ACHN (cell line): ENCODE measurements at regions not wholly inside any gene's neighbourhood (a gene's known extent, or its start where the extent isn't known, plus 50 kb on each side); places are given as distances from the start of the nearest gene placed in this dataset.
A peak's percentile ranks its signal among the peaks of the same experiment; 100 is the strongest.

ENCODE experiments used
- DNase-seq: peaks from one replicate; pipeline ENCODE4 v3.0.0-alpha.2; 2015
- in situ Hi-C: cut with HindIII; loops from 2 replicates; pipeline ENCODE4 v1.10.0; 2017; ENCODE audit warnings: low sequenced_read_pairs, low pct_ligation_motif_present, low pct_unique_long_range_greater_than_20kb

DNA sequence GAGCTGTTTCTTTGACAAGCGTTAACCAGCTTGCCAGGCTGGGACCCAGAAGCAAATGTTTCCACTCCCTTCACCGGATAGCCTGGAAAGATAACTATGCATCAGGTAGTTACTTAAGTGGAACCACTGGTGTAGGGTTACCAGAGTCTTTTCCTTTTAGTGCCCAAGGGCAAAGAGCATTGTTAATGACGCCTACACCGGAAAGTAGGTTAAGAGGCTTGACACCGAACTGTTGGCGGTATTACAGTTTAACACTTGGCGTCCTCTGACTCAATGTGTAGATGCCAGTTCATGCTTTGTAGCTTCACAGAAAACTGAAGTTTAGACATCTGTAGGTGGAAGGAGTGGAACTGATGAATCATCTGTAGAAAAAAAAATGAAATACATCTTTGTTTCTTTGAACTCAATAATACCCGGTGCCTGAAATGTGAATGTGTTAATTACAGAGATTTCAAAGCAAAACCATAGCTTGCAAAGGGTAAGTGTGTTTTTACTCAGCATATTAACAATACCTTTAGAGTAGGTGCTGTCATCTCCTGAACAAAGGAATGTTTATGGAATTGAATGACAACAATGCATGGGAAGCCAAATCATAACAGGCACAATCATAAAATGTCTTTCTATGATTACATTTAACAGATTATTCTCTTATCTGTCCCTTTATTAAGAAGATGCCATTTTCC lies 426.7 kb upstream of the SALL1 start:
- in situ Hi-C loops, result no loop called here

DNA sequence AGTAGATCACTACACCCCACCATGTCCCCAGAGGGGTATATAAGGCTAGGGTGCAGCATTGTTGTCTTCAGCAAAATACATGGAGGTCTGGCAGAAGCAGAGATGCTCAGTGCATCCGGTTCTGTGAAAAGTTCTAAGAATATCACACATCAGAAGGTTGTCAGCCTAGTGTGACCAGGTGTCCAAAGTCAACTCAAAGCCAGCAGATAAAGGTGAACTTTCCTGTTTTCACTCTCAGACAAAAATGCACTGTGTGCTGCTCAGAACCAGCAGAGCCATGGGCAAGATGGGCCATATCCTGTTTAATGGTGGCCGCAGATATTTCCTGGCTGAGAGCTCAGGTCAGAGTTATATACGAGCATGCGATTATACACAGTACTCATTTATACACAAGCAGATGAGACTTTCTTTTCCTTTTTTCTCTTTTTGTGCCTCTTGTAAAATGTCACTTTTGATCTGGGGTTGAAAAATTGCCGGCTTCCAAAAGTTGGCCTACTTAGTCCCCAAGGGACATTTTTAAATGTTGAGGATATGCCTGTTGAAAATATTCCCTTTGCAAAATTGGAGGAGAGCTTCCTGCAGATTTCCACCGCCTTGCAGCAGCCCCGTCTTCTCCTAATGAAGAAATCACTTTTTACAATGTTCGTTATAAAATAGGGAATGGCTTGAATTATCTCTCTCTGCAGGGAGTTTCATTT lies 425.6 kb upstream of the SALL1 start:
- no peak for DNase-seq
- in situ Hi-C loops, result no loop called here

More for the DNA sequence above, 426.7 kb upstream of the SALL1 start:
- DNase-seq, result peak; percentile 31

DNA sequence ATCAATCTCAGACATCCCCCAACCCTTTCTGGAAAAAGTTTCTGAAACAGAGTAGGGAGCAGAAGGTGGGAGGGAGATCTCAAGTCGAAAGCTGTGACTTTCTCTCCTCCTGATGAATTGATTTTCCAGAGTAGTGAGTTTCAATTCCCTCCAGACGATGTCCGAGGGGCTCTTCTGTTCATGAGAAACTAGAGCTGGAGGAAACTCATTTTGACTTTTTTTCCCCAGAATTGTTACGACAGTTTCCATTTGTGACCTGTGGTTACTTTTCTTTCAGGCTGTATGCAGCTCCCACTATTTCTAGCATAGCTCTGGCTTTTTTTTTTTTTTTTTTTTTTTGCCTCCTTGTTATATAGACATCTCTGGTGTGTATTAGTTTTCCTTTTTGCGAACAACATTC lies 422.1 kb upstream of the SALL1 start:
- in situ Hi-C loops, result no loop called here
- DNase-seq, result no peak

DNA sequence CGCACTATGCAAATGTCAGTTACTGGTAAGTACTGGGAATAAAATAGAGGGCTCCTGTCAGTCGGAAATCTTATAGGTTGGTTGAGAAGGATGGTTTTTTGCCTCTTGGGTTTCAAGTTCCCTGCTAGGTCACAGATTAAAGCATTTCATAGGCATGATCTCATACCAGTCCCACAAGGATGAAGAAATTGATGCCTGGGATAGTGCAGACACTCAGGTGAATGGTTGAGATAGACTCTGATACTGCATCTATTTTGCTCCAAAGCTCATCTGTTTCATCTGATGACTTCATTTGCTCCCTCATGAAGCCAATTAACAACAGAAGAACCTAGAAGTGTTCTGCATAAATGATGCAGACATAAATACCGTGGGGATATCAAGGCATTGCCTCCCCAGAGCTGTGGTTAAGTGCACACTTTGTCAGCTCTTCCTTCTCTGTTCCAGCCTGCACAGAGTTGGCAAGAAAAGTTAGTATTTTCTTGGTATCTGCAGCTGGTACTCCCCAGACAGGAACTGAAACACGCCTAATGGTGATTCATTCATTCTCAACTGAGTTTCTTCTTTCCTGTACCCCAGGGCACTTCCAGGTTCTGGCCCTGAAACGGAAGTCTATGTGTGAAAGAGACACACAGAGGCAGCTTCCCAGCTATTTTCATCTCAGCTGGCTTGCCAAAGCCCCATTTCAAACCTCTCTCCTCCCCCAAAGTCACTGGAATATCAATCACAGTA lies 418.3 kb upstream of the SALL1 start:
- in situ Hi-C loops, result no loop called here
- DNase-seq, result no peak

DNA sequence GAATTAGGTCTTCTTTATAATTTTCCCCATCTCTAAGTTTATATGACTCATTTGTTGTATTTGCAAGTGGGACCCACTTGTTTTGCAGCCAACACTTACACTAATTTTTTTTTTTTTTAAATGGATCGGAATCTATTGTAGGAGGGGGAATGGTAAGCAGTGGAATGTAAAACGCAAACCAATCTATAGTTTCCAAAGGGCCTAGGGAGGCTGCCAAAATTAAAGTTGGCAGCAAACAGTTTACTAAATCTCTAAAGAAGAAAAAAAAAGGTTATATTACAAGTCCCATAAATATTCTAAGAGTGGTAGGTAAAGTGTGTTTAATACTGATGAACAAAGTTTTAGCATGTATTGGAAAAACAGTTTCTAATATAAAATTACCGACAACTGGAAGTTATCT lies 416.8 kb upstream of the SALL1 start:
- DNase-seq, result no peak
- in situ Hi-C loops, result no loop called here

DNA sequence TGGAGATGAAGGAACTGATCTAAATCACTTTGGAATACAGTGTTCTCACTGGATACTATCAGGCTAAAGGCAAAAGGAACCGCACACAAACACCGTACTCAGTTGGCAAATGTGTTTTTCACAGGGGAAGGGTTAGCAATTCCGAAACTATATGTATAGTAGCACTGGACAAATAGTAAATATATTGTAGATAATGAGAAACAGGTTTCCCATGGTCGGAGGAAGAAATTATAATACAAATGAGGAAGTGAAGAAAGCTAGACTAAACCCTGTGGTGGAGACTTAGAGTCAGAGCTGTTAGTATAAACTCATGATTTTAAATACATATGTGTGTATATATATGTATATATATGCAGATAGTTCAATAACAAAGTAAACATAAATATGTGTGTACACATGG lies 414.1 kb upstream of the SALL1 start:
- in situ Hi-C loops, result no loop called here
- no peak for DNase-seq

DNA sequence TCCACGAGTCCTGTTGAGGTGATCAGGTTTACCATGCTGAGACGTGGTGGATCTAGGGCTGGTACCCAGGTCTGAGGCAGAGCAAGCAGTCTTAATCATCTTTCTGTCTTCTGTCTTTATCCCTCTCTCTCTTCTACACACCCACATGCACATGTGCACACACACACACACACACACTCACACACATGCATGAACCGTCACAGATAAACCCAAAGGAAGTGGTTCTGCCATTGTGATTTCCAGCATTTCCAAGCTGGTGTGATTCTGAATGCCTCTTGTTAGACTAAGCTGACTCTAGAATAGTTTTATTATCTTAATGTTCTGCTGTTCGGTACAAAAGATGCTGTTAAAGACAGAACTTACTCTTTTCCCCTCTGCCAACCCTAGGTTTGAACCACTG lies 411.8 kb upstream of the SALL1 start:
- in situ Hi-C loops, result no loop called here
- no peak for DNase-seq

DNA sequence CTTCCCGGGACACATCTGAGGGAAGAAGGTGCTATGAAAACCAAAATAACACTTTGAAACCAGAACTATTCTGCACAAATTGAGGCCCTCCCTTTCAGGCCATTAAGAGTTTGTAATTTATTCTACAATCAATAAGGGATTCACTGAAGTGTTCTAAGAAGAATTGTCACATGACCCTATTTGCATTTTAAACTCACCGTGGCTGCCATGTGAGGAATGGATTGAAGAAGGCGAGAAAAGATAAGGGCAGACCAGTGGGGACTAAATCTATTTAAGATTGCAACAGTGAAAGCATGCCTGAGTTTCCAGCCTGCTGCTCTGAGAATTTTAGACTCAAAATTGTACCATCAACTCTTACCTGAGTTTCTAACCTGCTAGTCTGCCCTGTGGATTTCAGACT lies 408.8 kb upstream of the SALL1 start:
- in situ Hi-C loops, result no loop called here

DNA sequence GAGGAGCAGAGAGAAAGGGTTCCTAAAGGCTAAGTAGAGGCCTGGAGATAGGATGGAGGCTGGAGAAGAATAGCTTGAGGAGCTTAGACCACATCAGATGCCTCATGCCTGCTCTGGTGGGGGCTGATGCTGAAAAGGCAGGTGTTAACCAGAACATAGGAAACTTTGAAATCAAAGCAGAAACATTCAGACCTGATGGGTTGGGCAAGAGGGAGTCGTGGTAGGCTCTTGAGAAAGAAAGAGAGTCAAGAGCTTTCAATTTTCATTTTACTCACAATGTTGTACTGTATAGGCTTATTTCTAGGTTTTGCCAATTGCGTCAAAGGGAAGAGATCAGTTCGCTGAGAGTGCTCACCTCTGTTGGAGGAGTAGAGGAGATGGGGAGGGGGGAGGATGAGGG lies 406.6 kb upstream of the SALL1 start:
- in situ Hi-C loops, result no loop called here
- no peak for DNase-seq

More for the DNA sequence above, 408.8 kb upstream of the SALL1 start:
- no peak for DNase-seq

DNA sequence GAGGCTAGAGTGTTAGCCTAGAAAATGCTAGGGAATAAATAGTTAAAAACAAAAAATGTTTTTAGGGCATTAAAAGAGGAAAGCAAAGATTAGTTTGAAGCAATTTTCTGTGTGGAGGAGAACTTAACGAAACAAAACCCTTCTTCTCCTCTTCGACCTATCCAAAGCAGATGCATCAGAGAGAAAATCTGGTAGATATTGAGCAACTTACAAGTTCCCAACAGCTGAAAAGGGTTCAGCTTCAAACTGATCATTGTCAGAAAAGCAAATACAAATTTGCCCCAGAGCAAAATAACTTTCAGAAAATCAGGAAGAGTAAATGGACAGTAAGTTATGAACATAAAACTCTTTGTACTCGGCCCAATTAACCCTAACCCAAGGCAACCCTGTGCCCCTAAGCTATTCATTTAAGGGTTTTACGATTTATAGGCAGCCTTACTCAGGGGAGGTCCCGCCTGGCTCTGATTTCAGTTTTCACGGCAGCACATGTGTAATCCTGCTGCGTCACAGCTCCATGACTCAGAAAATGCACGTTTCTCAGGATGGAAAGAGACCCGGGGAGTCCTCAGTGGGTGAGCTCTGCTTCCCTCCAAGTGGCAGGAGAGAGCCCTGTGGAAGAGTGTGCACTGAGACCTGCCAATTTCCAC lies 405.7 kb upstream of the SALL1 start:
- DNase-seq, result peak; percentile 80
- in situ Hi-C loops, result no loop called here

DNA sequence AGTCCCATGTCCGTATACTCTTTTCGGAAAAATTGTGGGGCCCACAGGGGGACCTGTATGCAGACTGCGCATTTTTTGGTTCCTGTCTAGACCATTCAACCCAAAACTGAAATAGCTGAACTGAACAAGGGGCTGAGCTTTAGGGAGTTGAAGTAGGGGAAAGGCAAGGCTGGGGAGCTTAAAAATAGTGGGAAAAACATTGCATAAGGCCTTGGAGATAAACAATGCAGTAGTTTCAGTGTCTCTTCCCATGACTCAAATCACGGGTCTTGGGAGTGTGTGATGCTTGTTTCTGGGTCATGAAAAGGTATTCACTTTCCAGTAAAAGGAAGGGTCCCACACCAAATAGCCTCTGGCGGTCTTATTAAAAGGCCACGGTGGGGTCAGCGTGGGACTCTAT lies 402.8 kb upstream of the SALL1 start:
- in situ Hi-C loops, result no loop called here
- no peak for DNase-seq

DNA sequence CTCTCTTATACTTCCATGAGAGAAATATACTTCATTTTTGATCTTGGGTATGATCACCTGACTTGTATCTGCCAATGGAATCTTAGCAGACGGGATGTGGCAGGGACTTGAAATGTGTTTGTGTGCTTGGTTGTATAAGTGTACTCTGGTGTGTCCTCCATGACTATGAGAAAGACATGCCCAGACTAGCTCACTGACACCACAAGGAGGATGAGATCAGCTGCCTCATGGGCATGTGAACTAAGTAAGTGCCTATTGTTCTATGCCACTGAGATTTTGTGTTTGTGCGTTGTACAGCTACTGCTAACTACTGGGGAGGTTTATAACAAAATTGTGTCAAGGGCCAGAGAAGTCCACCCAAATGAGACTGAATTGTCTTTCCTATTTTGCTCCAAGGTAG lies 402.2 kb upstream of the SALL1 start:
- in situ Hi-C loops, result no loop called here
- DNase-seq, result no peak

DNA sequence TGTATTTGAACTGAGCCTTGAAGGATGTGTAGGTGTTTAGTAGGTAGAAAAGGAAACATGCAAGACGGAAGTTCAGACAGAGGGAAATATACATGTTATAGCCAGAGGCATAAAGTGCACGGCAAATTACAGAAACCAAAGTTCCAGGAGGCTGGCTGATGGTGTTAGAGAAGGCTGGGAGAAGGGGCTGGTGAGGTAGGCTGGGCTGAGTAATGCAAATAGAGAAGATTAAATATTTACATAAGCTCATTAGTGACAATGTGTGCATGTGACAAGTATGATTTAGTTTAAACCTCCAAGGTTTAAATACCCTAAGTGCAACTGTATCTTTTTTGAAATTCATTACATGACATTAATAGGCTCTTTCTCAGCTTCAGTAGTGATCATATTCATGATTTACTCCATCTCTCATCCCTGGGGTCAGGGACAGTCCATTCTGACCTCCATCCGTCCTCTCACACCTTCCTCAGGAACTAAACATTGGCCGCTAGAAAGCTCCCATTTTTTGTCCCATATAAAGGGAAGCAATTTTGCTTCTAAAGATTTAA lies 399.8 kb upstream of the SALL1 start:
- DNase-seq, result no peak

DNA sequence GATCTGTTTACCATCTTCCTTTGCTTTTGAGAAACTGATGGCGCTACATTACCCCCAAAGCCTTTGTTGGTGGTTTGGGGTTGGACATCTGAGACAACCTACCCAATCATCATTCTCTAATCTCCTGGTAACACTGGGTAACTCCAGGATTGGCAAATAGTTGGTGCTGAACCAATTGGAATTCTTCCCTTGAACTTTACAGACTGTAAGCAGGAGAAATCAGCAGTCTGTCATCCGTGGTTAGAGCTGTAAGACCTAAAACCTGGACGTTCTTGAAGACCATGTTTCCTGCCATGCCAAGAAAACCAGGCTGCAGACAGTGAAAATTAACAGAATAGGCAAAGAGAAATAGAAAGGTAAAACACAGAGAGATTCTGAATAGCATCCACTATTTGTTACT lies 398.8 kb upstream of the SALL1 start:
- DNase-seq, result no peak
- in situ Hi-C loops, result no loop called here

More for the DNA sequence above, 399.8 kb upstream of the SALL1 start:
- in situ Hi-C loops, result no loop called here

DNA sequence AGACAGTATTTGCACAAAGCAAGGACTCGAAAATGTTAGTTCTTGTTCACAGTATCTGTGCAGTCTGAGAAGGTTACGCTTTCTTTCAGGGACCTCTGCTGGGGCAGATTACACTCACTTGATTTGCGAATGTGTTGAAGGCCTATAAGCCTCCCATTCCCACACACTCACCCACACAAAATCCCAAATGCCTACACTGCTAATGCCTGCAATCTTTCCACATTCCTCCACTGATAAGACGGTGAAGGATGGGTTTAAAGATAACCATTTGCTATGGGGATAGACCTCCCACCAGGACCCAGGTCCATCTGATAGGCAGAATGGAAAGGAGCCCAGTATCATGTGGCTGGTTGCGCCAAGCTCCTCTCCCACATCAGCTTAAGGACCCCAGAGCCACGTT lies 394.9 kb upstream of the SALL1 start:
- in situ Hi-C loops, result no loop called here
- DNase-seq, result no peak

DNA sequence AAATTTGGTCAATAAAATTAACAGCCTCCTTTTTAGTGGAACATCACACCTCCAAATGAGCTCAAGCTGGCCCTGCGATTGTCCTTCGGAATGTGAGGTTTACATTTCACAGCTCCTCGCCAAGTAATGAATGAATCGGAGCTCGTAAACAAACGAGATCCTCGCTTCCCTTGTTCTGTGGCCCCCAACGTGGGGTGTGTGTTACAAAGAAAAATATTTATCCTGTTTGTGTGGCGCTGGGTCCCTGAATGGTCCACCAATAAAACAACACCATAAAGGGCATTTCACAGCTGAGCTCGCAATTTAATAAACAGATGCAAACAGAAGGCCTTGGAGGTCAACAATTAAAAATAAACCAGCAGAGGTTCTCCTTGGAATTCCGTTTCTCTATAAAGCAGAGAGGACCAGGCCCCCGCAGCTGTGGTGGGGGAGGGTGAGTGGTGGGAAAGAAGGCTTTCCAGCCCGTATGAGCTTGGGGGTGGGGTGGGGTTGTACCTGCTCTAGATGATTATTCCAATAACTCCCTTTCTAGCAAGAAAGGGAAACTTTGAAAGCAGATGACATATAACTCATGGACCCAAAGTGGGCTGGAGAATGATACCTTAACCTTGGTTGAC lies 393.9 kb upstream of the SALL1 start:
- in situ Hi-C loops, result no loop called here
- DNase-seq, result no peak

DNA sequence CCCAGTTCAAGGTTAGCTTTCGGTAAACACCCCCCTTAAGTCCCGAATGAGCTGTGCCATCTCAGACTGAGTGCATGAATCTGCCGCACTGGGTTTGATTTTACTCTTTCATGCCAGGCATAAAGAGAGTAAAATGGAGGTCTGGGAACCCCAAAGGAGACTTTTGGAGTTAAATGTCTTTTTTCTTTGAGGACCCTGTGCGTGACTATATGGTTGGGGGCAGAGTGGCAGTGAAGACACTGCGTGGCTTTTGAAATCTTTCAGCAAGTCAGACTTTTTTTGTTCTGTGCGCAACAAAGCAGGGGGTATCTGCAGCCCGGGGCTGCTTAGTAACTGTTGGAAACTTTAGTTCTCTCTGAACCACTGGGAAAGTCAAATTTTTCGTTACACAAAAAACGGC lies 392.9 kb upstream of the SALL1 start:
- no peak for DNase-seq
- in situ Hi-C loops, result no loop called here

DNA sequence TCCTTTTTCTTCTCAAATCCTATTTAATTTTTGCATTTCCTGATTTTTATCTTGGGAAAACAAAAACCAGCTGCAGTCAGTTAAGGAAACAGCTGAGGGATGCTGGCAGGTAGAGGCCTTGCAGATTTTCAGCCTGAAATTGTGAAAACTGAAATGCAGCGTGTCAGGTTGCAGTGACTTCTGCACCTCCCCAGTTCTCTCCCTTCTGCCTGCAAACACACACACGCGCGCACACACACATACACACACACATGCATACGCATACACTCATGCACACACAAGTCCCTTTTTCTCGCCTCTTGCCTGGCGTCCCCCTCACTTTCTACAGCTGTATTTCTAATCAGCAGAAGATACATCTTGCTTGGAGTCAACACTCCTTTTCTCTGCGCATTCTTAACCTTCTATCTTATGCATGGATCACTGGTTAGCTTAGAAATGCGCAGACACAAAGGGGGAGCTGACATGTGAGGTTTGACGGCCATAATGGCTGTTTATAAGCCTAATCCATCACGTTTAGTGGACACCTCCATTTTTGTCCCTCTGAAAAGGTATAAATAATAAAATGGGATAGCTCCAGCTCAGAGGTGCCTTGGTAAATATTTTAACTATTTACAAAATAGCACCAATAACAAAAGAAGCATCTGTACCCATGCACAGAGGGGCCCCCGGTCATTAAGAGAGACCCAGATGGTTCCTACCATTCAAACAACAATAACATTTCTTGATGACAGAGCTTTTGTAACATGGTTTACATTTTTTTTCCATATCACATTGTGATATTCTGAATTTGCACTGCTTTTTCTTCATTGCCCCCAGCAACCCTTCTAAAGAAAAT lies 392.1 kb upstream of the SALL1 start:
- in situ Hi-C loops, result no loop called here
- DNase-seq, result no peak
